ENCODE measurements at regions not wholly inside any gene's neighbourhood (a gene's known extent, or its start where the extent isn't known, plus 50 kb on each side); places are given as distances from the start of the nearest gene placed in this dataset.

GRCh38 chr14:38502239-38502638, 246.3 kb upstream of the CLEC14A start (continued):
- TF ChIP-seq, protein P1, sequence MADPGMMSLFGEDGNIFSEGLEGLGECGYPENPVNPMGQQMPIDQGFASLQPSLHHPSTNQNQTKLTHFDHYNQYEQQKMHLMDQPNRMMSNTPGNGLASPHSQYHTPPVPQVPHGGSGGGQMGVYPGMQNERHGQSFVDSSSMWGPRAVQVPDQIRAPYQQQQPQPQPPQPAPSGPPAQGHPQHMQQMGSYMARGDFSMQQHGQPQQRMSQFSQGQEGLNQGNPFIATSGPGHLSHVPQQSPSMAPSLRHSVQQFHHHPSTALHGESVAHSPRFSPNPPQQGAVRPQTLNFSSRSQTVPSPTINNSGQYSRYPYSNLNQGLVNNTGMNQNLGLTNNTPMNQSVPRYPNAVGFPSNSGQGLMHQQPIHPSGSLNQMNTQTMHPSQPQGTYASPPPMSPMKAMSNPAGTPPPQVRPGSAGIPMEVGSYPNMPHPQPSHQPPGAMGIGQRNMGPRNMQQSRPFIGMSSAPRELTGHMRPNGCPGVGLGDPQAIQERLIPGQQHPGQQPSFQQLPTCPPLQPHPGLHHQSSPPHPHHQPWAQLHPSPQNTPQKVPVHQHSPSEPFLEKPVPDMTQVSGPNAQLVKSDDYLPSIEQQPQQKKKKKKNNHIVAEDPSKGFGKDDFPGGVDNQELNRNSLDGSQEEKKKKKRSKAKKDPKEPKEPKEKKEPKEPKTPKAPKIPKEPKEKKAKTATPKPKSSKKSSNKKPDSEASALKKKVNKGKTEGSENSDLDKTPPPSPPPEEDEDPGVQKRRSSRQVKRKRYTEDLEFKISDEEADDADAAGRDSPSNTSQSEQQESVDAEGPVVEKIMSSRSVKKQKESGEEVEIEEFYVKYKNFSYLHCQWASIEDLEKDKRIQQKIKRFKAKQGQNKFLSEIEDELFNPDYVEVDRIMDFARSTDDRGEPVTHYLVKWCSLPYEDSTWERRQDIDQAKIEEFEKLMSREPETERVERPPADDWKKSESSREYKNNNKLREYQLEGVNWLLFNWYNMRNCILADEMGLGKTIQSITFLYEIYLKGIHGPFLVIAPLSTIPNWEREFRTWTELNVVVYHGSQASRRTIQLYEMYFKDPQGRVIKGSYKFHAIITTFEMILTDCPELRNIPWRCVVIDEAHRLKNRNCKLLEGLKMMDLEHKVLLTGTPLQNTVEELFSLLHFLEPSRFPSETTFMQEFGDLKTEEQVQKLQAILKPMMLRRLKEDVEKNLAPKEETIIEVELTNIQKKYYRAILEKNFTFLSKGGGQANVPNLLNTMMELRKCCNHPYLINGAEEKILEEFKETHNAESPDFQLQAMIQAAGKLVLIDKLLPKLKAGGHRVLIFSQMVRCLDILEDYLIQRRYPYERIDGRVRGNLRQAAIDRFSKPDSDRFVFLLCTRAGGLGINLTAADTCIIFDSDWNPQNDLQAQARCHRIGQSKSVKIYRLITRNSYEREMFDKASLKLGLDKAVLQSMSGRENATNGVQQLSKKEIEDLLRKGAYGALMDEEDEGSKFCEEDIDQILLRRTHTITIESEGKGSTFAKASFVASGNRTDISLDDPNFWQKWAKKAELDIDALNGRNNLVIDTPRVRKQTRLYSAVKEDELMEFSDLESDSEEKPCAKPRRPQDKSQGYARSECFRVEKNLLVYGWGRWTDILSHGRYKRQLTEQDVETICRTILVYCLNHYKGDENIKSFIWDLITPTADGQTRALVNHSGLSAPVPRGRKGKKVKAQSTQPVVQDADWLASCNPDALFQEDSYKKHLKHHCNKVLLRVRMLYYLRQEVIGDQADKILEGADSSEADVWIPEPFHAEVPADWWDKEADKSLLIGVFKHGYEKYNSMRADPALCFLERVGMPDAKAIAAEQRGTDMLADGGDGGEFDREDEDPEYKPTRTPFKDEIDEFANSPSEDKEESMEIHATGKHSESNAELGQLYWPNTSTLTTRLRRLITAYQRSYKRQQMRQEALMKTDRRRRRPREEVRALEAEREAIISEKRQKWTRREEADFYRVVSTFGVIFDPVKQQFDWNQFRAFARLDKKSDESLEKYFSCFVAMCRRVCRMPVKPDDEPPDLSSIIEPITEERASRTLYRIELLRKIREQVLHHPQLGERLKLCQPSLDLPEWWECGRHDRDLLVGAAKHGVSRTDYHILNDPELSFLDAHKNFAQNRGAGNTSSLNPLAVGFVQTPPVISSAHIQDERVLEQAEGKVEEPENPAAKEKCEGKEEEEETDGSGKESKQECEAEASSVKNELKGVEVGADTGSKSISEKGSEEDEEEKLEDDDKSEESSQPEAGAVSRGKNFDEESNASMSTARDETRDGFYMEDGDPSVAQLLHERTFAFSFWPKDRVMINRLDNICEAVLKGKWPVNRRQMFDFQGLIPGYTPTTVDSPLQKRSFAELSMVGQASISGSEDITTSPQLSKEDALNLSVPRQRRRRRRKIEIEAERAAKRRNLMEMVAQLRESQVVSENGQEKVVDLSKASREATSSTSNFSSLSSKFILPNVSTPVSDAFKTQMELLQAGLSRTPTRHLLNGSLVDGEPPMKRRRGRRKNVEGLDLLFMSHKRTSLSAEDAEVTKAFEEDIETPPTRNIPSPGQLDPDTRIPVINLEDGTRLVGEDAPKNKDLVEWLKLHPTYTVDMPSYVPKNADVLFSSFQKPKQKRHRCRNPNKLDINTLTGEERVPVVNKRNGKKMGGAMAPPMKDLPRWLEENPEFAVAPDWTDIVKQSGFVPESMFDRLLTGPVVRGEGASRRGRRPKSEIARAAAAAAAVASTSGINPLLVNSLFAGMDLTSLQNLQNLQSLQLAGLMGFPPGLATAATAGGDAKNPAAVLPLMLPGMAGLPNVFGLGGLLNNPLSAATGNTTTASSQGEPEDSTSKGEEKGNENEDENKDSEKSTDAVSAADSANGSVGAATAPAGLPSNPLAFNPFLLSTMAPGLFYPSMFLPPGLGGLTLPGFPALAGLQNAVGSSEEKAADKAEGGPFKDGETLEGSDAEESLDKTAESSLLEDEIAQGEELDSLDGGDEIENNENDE (IDR thresholded peaks at IDR 0.05; ENCODE audit: insufficient replicate concordance, low read length): no peak
- TF ChIP-seq KDM5A (IDR thresholded peaks at IDR 0.05; ENCODE audit: low read length) (no peak), POLR2A (IDR thresholded peaks at IDR 0.05; ENCODE audit: control extremely low read depth in 1 of 2, low read depth in 2 of 2, low read length in 2 of 2) (no peak), CREB1 (IDR thresholded peaks at IDR 0.05) (no peak), BACH1 (IDR thresholded peaks at IDR 0.05; ENCODE audit: low read length) (no peak), SUZ12 (IDR thresholded peaks at IDR 0.05; ENCODE audit: low read length) (no peak)

Measured in H1 (cell line).